Sciatic nerve (tissue), 2 donors: ENCODE measurements at regions not wholly inside any gene's neighbourhood (a gene's known extent, or its start where the extent isn't known, plus 50 kb on each side); places are given as distances from the start of the nearest gene placed in this dataset.
"Not testable (repeated sequence)": the region's sequence is repeated elsewhere in the genome, so short reads cannot be mapped to it uniquely, and the experiment has no call there.

Source experiments
- ATAC-seq: fragments of 200-7000 bp; cut with Tn5 transposase; one replicate; pipeline ENCODE4 v1.9.1; 2020; ENCODE audit warnings: mild to moderate bottlenecking, moderate library complexity
- DNase-seq: peaks from one replicate; pipeline ENCODE4 v3.0.0-alpha.2; 2020; ENCODE audit warnings: low spot score
- intact Hi-C: fragments of 100-400 bp; cut with DNase I; formaldehyde crosslinking; loops from one replicate; pipeline ENCODE4 v1.14.2; 2022
- donor health status: DM: no; HTN: no; CAD: no.
- donor health status: DM: no; HTN: no; CAD: no.

- intact Hi-C loops = no loop called here
- DNase-seq = no peak
Measured at GRCh38 chr3:166435469-166436057, 598.3 kb upstream of the BCHE start.

GRCh38 chr3:166433060-166433459, 595.8 kb upstream of the BCHE start:
- ATAC-seq (no peak), DNase-seq (no peak)
- intact Hi-C loops = no loop called here

More at GRCh38 chr3:166435469-166436057, 598.3 kb upstream of the BCHE start:
- ATAC-seq = no peak

- no peak for ATAC-seq
- intact Hi-C loops = no loop called here
- DNase-seq = no peak
Measured at GRCh38 chr3:166425900-166426611, 588.8 kb upstream of the BCHE start.

GRCh38 chr3:166425021-166425420, 587.8 kb upstream of the BCHE start:
- DNase-seq = no peak
- intact Hi-C loops = no loop called here
- no peak for ATAC-seq

GRCh38 chr3:166423824-166424513, 586.7 kb upstream of the BCHE start:
- DNase-seq, intact Hi-C loops, ATAC-seq: not testable (repeated sequence)

GRCh38 chr3:166422556-166422955, 585.3 kb upstream of the BCHE start:
- intact Hi-C loops = no loop called here
- no peak for ATAC-seq
- DNase-seq = no peak

- DNase-seq = no peak
- no peak for ATAC-seq
- intact Hi-C loops = no loop called here
Measured at GRCh38 chr3:166420071-166420470, 582.8 kb upstream of the BCHE start.

- ATAC-seq (no peak), DNase-seq (no peak)
- intact Hi-C loops = no loop called here
Measured at GRCh38 chr3:166405896-166406295, 568.7 kb upstream of the BCHE start.

- DNase-seq (no peak), ATAC-seq (no peak)
- intact Hi-C loops = no loop called here
Measured at GRCh38 chr3:166405465-166405864, 568.2 kb upstream of the BCHE start.

- DNase-seq = no peak
- intact Hi-C loops = no loop called here
- ATAC-seq = no peak
Measured at GRCh38 chr3:166390303-166390702, 553.1 kb upstream of the BCHE start.

- DNase-seq (no peak), ATAC-seq (no peak)
- intact Hi-C loops = no loop called here
Measured at GRCh38 chr3:166388321-166388720, 551.1 kb upstream of the BCHE start.

GRCh38 chr3:166372571-166373106, 535.4 kb upstream of the BCHE start:
- intact Hi-C loops = no loop called here
- ATAC-seq (no peak), DNase-seq (no peak)

GRCh38 chr3:166367947-166368533, 530.8 kb upstream of the BCHE start:
- no peak for ATAC-seq
- no peak for DNase-seq
- intact Hi-C loops = no loop called here

GRCh38 chr3:166362698-166363097, 525.5 kb upstream of the BCHE start:
- intact Hi-C loops = no loop called here
- DNase-seq (no peak), ATAC-seq (no peak)

- intact Hi-C loops = no loop called here
- no peak for ATAC-seq
- no peak for DNase-seq
Measured at GRCh38 chr3:166360720-166361119, 523.5 kb upstream of the BCHE start.

GRCh38 chr3:166351461-166351860, 514.2 kb upstream of the BCHE start:
- no peak for ATAC-seq
- DNase-seq = no peak
- intact Hi-C loops = no loop called here

GRCh38 chr3:166340604-166341266, 503.5 kb upstream of the BCHE start:
- intact Hi-C loops = no loop called here
- DNase-seq = no peak
- ATAC-seq = no peak

- intact Hi-C loops = no loop called here
- DNase-seq (no peak), ATAC-seq (no peak)
Measured at GRCh38 chr3:166324401-166324800, 487.2 kb upstream of the BCHE start.

- intact Hi-C loops = no loop called here
- ATAC-seq (no peak), DNase-seq (no peak)
Measured at GRCh38 chr3:166322391-166322790, 485.2 kb upstream of the BCHE start.
